GM12875 (cell line): ENCODE measurements at regions not wholly inside any gene's neighbourhood (a gene's known extent, or its start where the extent isn't known, plus 50 kb on each side); places are given as distances from the start of the nearest gene placed in this dataset.

ENCODE experiments used
- H3K4me3 ChIP-seq: one replicate; pipeline ENCODE4 v1.5.1; 2011; ENCODE audit warnings: low read depth, low read length, control low read depth
- CTCF ChIP-seq: IDR thresholded peaks from 2 replicates; pipeline ENCODE4 v1.5.1; 2011; ENCODE audit warnings: low read depth, mild to moderate bottlenecking, control low read depth, inconsistent platforms, low read length, moderate library complexity, borderline replicate concordance; ENCODE audit not compliant: insufficient read depth

GRCh38 chr17:77366558-77367245, 225.9 kb downstream of the SEC14L1 start:
- H3K4me3 ChIP-seq = no peak overlapping the region

DNA sequence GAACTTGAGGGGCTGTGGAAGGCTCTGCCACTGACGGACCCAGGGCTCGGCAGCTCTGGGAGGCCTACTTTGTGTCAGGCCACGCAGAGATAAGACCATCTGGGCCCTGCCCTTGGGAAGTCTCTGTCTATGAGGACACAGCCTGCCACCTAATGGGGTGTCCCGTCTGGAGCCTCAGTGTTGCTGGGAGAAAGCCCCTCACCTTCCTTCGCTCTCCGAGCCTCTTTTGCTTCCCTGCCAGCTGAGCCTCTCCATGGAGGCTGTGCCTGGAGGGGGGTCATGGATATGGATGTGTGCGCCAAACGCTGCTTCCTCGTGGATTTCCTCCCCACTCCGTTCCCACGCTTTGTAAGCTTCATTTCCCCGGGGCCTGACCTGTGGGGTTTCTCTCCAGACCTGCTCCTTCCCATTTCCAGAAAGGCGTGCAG, 228.8 kb downstream of the SEC14L1 start:
- no peak overlapping the region for H3K4me3 ChIP-seq
- no peak for TF ChIP-seq CTCF

More at GRCh38 chr17:77366558-77367245, 225.9 kb downstream of the SEC14L1 start:
- no peak for TF ChIP-seq CTCF

GRCh38 chr17:77370586-77370985, 229.8 kb downstream of the SEC14L1 start:
- H3K4me3 ChIP-seq = no peak overlapping the region
- no peak for TF ChIP-seq CTCF

DNA sequence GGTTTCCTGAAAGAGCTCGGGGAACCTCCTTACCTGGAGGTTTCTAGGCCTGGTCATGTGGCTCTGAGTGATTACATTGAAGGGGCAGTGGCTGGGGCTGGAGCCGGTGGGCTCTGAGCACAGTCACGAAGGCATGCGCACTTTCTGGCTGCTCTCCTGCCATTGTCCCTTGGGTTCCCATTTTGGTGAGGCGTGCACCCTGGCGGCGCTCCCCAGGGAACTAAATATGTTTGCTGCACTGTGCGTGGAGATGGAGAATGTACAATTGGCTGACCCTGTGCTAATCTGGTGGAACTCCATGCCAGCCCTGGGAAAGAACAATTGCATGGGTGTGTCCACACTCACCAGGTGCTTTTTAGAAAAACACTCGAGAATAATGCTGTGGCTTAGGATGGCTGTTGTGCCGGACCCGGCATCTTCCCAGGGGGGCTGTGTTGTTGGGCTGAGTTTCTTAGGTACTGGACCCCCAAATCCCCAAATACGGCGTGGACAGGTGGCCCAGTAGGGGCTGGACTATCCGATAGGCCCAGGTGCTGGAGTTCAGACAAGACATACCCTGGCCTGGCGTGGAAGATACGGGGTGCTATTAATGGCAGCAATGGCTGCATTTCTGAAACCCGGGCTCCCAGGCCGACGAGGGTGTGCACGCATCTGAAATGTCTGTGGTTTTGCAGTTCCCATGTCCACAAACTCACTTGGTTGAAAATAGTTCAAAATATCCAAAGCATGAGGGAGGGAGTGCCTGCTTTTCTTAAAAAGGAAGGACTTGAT, 230.5 kb downstream of the SEC14L1 start:
- no peak overlapping the region for H3K4me3 ChIP-seq
- no peak for TF ChIP-seq CTCF

GRCh38 chr17:77371888-77372443, 231.2 kb downstream of the SEC14L1 start:
- H3K4me3 ChIP-seq = peak overlapping the region; percentile 65
- no peak for TF ChIP-seq CTCF

- H3K4me3 ChIP-seq = peak overlapping the region; percentile 65
- no peak for TF ChIP-seq CTCF
These were observed 231.9 kb downstream of the SEC14L1 start for GRCh38 chr17:77372444-77373298.
